HUES48 (cell line): ENCODE measurements at regions not wholly inside any gene's neighbourhood (a gene's known extent, or its start where the extent isn't known, plus 50 kb on each side); places are given as distances from the start of the nearest gene placed in this dataset.

ENCODE experiments used
- H3K27ac ChIP-seq: one replicate; pipeline ENCODE4 v1.7.0; 2013; ENCODE audit warnings: low read depth, low read length, inconsistent platforms
- H3K27me3 ChIP-seq: 2 replicates; pipeline ENCODE4 v1.6.1; 2013; ENCODE audit warnings: mild to moderate bottlenecking, low read length; ENCODE audit not compliant: control insufficient read depth, insufficient read depth
- H3K36me3 ChIP-seq: 2 replicates; pipeline ENCODE4 v1.6.1; 2013; ENCODE audit warnings: low read length; ENCODE audit not compliant: control insufficient read depth, insufficient read depth
- H3K4me1 ChIP-seq: 2 replicates; pipeline ENCODE4 v1.6.1; 2013; ENCODE audit warnings: mild to moderate bottlenecking, low read length; ENCODE audit not compliant: control insufficient read depth, insufficient read depth
- H3K4me3 ChIP-seq: 2 replicates; pipeline ENCODE4 v1.5.1; 2013; ENCODE audit warnings: mild to moderate bottlenecking, low read depth, low read length
- H3K9ac ChIP-seq: 2 replicates; pipeline ENCODE4 v1.6.1; 2013; ENCODE audit warnings: mild to moderate bottlenecking, low read depth, low read length, moderate library complexity
- H3K9me3 ChIP-seq: 2 replicates; pipeline ENCODE4 v1.6.1; 2013; ENCODE audit warnings: low read length; ENCODE audit not compliant: control insufficient read depth, insufficient read depth

DNA sequence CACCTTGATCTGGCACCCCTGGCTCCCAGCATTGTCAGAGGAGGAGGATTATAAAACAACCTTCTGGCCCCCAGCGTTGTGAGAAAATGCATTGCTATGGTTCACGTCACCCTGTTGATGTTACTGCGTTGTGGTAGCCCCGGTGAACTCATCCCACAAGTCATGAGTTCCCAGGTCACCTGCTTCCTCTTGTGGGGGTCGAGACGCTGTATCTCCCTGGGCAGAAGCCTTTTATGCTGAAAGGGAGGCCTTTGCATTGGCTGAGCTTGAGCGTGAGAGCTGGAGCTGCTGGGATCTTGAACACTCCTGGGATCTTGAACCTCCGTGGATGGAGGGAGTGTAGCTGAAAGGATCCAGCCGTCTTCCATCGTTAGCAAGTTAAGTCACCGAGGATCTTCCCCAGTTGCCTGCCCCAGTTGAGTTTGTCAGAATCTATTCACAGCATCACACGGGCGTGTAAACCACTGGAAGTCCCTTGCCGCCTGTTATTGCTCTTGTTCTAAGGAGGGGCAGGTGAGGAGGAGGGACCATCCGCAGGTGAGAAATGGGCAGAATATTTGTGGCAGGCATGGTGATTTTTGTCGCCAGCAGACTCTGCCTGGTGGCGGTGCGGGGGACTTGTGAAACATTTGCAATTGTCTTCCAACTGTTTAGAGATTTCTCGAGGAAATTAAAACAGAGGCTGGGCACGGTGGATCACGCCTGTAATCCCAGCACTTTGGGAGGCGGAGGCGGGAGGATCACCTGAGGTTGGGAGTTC, 299.9 kb downstream of the ASMT start:
- H3K36me3 ChIP-seq = no peaks in the 10 kb centered on the region
- no peak overlapping the region for H3K9ac ChIP-seq
- H3K4me1 ChIP-seq = peaks cover 5% of the 10 kb centered on the region; the same call in 1 of the 2 replicates
- no peaks in the 10 kb centered on the region for H3K9me3 ChIP-seq
- no peak overlapping the region for H3K4me3 ChIP-seq
- H3K27me3 ChIP-seq = no peaks in the 10 kb centered on the region
- H3K27ac ChIP-seq = no peak overlapping the region

DNA sequence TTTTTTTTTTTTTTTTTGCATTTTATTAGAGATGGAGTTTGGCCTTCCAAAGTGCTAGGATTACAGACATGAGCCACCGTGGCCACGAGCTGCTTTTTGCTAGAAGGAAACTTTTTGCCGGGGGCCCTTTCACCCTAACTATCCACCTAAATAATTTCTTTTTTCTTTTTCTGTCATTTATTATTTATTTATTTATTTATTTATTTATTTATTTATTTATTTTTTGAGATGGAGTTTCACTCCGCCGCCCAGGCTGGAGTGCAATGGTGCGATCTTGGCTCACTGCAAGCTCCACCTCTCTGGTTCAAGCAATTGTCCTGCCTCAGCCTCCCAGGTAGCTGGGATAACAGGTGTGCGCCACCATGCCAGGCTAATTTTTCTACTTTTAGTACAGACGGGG, 303.9 kb downstream of the ASMT start:
- H3K9me3 ChIP-seq = no peaks in the 10 kb centered on the region
- H3K4me1 ChIP-seq = peaks cover 8% of the 10 kb centered on the region
- H3K27ac ChIP-seq = no peak overlapping the region
- H3K4me3 ChIP-seq = no peak overlapping the region
- H3K36me3 ChIP-seq = no peaks in the 10 kb centered on the region
- no peak overlapping the region for H3K9ac ChIP-seq
- H3K27me3 ChIP-seq = no peaks in the 10 kb centered on the region

DNA sequence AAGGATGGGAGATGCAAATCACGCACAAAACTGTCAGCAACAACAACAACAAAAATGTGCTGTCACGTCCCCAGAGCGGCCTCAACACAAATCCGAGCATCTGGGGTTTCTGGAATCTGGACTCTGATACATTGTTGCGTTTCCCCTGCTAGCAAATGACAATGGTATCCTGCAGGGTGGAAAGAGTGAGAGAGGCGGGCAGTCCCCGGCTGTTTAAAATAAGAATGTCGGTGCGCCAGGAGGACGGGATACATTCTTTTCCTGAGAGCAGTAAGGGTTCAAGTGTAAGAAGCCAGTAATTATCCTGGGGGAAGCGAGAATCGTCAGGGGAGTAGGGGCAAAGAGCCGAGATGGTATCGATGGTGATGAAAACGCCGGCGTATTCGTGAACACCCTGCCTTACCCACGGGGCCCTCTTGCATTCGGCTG, 310.2 kb downstream of the ASMT start:
- Histone ChIP-seq H3K36me3 (no peaks in the 10 kb centered on the region), H3K4me3 (0 out of 2 replicates have a peak overlapping the region, but pooled peaks have one; percentile 8), H3K27ac (peak overlapping the region; percentile 90), H3K4me1 (peaks cover 10% of the 10 kb centered on the region), H3K9me3 (no peaks in the 10 kb centered on the region), H3K27me3 (no peaks in the 10 kb centered on the region), H3K9ac (peak overlapping the region; percentile 7; the same call in 1 of the 2 replicates)

DNA sequence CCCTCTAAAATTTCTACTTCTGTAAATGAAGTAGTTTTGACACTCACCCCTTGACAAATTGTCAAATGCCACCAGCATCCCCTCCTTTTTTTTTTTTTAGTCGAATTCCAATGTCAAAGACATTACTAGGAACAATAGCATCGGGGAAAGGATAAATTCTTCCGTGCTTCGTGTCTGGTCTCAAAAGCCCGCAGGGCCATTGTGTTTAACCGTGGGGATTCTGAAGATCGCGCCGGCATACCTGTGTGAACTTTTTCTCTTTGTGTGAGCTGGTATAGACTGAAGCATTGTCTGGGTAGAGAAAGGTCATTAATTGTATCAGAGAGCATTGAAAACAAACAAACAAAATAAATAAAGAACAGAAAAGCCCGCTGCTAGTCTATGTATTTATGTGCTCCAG, 313.9 kb downstream of the ASMT start:
- no peak overlapping the region for H3K4me3 ChIP-seq
- no peaks in the 10 kb centered on the region for H3K27me3 ChIP-seq
- H3K9ac ChIP-seq = no peak overlapping the region
- H3K27ac ChIP-seq = peak overlapping the region; percentile 28
- no peaks in the 10 kb centered on the region for H3K9me3 ChIP-seq
- H3K36me3 ChIP-seq = no peaks in the 10 kb centered on the region
- H3K4me1 ChIP-seq = peaks cover 8% of the 10 kb centered on the region

DNA sequence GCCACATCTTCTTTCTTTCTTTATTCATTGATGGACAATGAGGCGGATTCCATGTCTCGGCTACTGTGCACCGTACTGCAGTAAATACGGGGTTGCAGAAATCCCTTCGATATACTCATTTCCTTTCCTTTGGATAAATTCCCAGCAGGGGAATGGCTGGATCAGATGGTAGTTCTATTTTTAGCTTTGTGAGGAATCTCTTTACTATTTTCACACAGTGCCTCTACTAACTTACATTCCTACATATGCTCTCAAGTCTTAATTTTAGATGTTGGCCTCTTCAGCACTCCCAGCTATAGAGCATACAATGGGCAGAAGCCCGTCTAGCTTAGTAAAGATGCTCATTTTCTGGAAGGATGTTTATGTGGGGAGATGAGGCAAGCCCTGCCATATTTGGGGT, 317.4 kb downstream of the ASMT start:
- H3K27me3 ChIP-seq = no peaks in the 10 kb centered on the region
- no peak overlapping the region for H3K4me3 ChIP-seq
- no peaks in the 10 kb centered on the region for H3K9me3 ChIP-seq
- H3K4me1 ChIP-seq = peaks cover 6% of the 10 kb centered on the region; the same call in 1 of the 2 replicates
- H3K9ac ChIP-seq = no peak overlapping the region
- H3K27ac ChIP-seq = no peak overlapping the region
- H3K36me3 ChIP-seq = no peaks in the 10 kb centered on the region

DNA sequence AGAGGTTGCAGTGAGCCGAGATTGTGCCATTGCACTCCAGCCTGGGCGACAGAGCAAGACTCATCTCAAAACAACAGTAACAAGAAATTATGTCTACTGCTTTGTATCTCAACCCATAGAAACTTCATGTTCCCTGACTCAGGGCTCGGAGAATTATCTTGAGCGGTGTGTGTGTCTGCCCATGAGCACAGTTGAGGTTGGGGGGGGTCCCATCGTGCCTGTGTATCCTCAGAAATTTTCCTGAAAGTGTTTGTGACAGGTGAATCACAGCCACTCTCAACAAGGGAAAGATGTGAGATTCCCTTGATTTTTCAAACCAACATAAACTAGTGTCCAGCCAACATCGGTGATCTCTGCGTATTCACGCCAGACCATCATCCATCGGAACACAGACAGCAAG, 319.1 kb downstream of the ASMT start:
- H3K27me3 ChIP-seq = no peaks in the 10 kb centered on the region
- no peaks in the 10 kb centered on the region for H3K9me3 ChIP-seq
- no peak overlapping the region for H3K27ac ChIP-seq
- no peaks in the 10 kb centered on the region for H3K36me3 ChIP-seq
- peaks cover 5% of the 10 kb centered on the region; the same call in 1 of the 2 replicates for H3K4me1 ChIP-seq
- H3K9ac ChIP-seq = no peak overlapping the region
- H3K4me3 ChIP-seq = no peak overlapping the region

DNA sequence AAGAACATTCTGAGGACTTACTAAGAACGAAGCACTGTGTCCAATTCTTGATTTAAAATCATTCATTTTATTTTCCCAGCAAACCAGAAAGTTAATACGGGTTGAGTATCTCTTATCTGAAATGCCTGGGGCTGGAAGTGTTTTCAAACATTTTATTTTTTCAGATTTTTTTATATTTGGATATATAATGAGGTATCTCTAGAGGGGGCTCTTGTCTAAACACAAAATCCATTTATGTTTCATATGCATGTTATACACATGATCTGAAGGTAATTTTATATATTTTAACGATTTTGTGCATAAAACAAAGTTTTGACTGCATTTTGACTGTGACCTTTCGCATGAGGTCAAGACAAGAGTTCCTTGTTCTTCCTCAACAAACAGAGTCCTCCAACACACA, 320.9 kb downstream of the ASMT start:
- peaks cover 5% of the 10 kb centered on the region; the same call in 1 of the 2 replicates for H3K4me1 ChIP-seq
- no peaks in the 10 kb centered on the region for H3K9me3 ChIP-seq
- H3K27me3 ChIP-seq = no peaks in the 10 kb centered on the region
- H3K9ac ChIP-seq = no peak overlapping the region
- no peaks in the 10 kb centered on the region for H3K36me3 ChIP-seq
- no peak overlapping the region for H3K4me3 ChIP-seq
- H3K27ac ChIP-seq = no peak overlapping the region

DNA sequence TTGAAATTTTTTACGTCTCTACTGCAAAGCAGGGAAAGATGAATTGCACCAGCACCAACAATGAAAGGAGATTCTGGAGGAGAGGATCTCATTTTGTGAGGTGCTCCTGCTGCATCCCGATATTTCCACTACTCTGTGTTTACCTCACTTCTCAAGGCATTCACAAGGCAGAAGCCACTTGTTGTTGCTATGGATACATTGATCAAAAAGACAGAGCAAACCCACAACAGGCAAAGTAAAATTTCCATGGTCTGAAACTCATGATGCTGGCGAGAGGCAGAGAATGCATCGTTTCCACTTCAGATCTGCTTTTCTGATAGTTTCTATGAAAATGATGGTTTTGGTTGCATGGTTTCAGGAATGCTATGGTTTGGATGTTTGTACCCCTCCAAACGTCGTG, 323.3 kb downstream of the ASMT start:
- no peak overlapping the region for H3K9ac ChIP-seq
- no peak overlapping the region for H3K27ac ChIP-seq
- H3K4me3 ChIP-seq = no peak overlapping the region
- H3K4me1 ChIP-seq = peaks cover 5% of the 10 kb centered on the region; the same call in 1 of the 2 replicates
- no peaks in the 10 kb centered on the region for H3K27me3 ChIP-seq
- H3K36me3 ChIP-seq = no peaks in the 10 kb centered on the region
- no peaks in the 10 kb centered on the region for H3K9me3 ChIP-seq

DNA sequence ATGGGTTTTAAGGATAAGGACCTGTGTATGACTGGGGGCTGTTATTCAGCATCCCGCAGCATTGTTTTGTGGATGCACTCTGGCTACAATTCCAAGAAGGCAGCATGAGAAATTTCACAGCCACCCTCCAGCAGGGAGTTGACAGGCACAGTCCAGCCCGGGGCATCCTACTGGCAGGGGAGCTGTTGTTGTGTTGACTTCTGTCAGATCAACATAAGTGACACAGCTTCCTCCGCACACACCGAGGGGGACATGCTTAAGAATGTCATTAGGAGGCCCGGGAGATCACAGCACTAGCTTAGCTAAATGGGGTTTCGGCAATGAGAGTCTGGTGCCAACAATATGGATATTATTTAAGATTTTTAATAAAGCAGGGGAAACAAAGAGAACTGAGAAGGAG, 326.5 kb downstream of the ASMT start:
- Histone ChIP-seq H3K36me3 (no peaks in the 10 kb centered on the region), H3K4me3 (no peak overlapping the region), H3K4me1 (no peaks in the 10 kb centered on the region), H3K9ac (no peak overlapping the region), H3K27me3 (no peaks in the 10 kb centered on the region), H3K9me3 (no peaks in the 10 kb centered on the region), H3K27ac (no peak overlapping the region)

DNA sequence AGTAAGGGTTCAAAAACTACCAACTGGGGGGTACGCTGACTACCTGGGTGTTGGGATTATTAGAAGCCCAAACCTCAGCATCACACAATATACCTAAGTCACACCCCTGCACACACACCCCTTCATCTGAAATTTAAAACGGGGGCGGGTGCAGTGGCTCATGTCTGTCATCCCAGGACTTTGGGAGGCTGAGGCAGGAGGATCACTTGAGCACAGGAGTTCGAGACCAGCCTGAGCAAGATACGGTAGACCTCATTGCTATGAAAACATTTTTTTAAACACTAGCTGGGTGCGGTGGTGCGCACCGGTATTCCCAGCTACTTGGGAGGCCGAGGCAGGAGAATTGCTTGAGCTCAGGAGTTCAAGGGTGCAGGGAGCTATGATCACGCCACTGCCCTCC, 331.0 kb downstream of the ASMT start:
- H3K27me3 ChIP-seq = no peaks in the 10 kb centered on the region

DNA sequence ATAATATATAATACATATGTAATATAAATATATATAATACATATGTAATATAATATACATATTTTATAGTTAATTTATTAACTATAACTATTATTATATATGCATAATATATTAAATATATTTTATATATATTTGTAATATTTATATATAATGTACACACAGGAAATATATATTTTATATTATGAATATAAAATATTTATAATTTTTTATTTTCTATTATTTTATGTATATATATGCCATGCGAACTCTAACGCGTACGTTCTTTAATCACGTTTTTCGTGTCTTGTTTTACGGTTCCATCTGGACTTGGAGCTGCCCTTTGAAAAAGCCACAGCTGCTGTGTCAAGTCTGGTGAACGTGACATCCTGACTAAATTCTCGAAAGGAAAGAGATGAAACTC, 332.1 kb downstream of the ASMT start:
- Histone ChIP-seq H3K9ac (no peak overlapping the region), H3K36me3 (no peaks in the 10 kb centered on the region), H3K4me1 (no peaks in the 10 kb centered on the region), H3K27ac (no peak overlapping the region), H3K27me3 (no peaks in the 10 kb centered on the region), H3K9me3 (no peaks in the 10 kb centered on the region), H3K4me3 (no peak overlapping the region)

More for the DNA sequence above, 331.0 kb downstream of the ASMT start:
- Histone ChIP-seq H3K4me3 (no peak overlapping the region), H3K9me3 (no peaks in the 10 kb centered on the region), H3K4me1 (no peaks in the 10 kb centered on the region), H3K27ac (no peak overlapping the region), H3K9ac (no peak overlapping the region), H3K36me3 (no peaks in the 10 kb centered on the region)
